HT-29 (cell line): ENCODE measurements at regions not wholly inside any gene's neighbourhood (a gene's known extent, or its start where the extent isn't known, plus 50 kb on each side); places are given as distances from the start of the nearest gene placed in this dataset.

Source experiments
- DNase-seq: peaks from one replicate; pipeline ENCODE4 v3.0.0-alpha.2; 2015; ENCODE audit warnings: low spot score

DNA sequence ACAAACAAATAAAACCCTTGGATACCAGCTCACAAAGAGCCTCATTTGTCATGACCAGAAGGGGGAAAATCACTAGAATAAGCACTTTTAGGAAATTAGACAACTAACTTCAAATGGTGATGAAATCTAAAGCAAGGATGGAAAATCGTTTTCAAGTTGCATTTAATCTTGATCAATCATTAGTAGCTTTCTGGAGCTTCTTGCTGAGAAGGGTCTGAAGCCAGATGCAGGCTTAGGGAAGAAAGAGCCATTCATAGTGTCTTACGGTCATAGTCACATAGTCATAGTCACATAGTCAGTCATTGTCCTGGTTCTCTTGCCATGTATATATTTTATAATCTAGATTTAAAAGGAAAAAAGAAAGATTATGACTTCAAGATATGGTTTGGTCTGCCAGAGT lies 610.5 kb downstream of the ACTL7B start:
- DNase-seq, result no peak

DNA sequence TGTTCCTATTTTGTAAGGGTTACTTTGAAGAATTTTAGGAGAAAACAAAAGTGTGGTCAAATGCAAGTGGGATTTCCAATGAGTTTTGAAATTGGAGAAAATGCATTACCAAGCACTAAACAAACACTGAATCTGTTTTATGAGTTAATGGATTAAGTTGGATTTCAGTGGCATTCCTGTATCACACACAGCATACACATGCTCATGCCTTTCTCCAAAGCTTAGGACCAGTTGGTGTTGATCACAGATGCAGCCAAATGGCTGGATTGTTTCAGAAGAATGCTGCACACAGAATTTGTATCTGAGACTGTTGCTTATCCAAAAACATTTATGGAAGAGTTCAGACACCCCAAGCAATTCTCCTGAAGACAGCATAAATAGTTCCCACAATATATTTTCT lies 611.1 kb downstream of the ACTL7B start:
- no peak for DNase-seq

DNA sequence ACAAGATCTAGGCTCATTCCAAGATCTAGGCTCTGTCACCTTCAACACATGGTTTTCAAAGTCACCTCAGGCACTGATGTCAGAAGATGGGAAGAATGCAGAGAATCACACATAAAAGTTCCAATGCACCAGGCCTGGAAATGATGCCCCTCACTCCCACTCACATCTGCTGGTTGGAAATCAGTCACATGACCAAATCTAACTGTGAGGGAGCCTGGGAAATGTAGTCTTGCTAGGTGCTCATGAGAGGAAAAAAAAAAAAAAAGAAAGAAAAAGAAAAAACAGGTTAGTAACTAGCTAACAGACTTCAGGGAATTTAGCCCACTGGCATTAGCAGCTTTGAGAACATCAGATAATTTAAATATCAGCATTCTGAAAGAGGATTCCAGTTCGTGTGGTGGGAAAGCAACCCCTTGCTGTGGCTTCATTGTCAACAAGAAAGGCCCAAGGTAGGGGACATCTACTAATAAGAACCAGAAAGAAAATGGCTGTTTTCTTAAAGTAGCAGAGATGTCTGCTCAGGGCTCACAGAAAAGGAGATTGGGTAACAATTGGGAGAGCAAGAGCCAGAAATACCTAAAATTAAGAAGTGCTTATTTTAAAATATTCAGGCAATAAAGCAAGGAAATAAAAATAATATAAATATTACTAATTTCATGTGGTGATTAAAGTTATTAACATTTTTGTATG lies 614.3 kb downstream of the ACTL7B start:
- no peak for DNase-seq

DNA sequence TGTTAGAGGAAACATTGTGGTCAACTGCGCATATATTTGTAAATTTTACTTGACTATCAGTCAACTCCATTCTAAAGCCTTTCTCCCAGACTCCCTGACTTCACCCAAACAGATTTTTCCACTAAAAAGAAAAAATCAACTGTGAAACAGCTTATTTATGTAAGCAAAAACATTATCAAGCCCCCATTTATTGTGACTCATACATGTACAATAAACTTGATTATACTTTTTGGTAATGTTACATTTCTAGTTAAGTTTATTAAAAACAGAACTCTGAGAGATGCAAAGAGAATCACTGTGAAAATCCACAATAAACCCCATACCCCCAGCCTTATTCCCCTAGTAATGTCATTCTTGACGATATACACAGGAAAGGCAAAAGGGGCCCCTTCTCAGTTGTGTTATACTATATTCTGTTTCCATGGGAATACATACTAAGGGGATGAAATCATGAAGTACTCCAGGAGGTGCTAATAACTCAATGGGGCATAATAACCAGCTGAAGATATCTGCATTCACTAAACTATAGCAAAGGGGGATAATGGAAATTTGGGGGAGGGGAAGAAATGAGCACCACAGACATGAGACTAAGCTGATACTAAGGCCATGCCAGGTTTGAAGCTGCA lies 616.0 kb downstream of the ACTL7B start:
- no peak for DNase-seq

DNA sequence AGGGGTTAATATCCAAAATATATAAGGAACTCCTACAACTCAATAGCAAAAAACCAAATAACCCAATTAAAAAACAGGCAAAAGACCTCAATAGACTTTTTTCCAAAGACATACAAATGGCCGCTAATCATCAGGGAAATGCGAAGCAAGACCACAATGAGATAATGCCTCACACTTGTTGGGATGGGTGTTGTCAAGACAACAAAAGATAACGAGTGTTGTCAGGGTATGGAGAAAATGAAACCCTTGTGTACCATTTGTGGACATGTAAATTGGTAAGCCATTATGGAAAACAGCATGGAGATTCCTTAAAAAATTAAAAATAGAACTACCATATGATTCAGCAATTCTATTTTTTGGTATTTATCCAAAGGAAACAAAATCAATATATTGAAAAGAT lies 620.2 kb downstream of the ACTL7B start:
- no peak for DNase-seq

DNA sequence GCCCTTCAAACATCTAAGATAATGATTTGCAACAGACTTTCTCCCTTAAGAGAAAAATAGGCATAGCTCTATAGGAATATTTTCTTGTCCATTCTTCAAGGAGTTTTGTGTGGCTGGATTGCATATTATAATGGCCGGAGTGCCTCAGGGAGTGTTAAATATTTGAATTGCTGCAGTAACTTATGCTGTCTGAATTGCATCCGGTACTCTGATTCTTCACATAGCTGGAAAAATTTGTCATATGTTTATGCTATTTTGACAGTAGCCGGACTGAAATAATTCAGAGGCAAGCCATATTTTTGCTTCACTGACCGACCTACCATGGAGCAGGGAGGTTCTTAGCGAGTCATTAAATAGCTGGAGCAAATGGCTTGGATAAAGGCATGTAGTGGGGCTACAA lies 621.0 kb downstream of the ACTL7B start:
- DNase-seq, result no peak

DNA sequence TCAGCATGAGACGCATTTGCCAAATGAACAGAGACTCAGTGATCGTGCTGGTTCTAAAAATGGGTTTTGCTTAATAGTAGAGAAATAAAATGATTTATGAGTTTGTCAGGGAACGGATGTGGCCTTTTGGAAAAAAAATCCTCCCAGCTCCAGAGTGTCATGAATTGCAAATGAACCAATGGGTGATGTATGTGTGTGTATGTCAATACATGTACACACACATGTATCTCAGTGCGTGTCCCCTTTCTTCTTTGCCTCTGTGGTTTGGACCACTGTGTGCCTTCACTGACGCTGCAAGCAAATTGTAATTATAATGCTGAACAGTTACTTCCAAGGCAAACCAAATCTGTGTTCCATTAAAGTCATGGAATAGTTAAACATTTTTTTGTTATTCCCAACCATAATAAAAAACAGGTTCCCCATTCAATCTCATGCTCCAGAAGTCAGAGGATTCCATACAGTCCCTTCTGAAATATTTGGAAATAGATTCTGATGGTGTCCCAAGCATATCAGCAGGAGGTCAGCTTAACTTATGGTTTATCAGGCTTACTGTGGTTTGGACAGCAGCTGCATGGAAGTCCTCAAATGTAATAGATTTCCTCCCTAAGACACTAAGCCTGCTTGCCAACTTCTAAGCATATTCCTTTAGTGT lies 630.5 kb downstream of the ACTL7B start:
- DNase-seq, result no peak

DNA sequence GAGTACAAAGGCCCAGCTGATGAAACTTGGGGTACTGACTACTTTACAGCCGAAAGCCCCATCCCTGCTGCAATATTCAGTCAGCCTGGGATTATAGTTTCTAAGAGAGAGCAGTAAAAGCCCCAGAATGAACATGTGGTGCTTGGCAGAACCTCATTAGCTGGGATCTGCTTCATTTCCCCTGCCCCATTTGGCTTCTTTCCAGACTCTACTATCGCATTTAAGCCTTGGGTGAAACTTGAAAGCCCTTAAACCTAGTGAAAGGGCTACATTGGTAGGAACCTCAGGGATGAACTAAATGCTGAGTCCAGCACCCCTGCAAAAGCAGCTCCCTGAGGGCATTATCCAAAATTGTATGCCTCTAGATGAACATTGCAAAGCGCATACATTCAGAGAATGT lies 631.1 kb downstream of the ACTL7B start:
- DNase-seq, result no peak

DNA sequence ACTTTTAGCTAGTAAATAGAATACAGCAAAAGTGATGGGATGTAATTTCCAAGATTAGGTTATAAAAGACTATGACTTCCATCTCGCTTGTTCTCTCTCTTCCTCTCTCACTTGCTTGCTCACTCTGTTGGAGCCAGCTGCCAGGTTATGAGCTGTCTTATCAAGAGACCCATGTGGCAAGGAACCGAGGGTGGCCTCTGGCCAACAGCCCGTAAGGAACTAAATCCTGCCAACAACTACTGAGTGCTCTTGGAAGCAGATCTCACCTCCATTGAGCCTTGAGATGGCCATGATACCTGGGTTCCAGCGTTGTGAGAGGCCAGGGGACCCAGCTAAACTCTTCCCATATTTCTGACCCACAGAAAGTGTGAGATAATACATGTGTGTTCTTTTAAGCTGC lies 636.1 kb downstream of the ACTL7B start:
- DNase-seq, result no peak

DNA sequence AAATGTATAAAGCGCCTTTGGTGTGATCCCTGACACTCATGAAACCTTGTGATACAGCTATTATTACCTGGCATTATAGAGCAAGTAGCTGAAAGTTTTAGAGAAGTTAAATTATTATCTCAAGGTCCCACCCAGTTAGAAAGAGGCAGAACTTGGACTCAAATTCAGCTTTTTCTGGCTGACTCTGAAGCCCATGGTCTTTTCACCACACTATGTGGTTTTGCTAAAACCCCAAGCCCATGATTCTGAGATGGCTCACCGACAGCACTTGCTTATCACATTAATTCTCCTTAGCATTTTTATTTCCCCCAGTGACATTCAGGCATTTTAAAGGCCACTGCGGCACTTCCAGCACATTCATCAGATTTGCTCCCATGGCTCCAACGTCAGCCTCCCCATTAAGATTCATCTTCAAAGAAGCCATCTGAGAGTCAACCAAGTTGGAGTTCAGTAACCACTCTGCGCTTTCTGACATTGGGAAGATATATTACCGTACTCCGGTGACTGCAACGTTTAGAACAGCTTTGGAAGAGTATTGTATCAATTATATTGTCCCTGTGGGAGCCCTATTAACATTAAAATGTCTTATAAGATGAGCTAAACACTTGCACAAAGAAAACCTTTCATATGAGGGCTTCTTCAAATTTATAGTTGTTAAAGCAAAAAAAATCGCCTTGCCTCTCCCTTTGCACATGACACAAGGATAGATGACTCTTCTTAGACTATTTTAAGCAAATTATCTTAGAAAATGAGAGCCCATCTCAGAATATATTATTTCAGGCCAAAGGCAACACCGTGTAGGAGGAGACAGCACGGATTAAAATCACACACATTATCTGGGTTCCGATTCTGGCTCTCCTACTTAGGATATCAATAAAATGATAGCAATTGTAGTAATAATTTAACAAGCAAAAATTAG lies 638.1 kb downstream of the ACTL7B start:
- DNase-seq, result no peak

DNA sequence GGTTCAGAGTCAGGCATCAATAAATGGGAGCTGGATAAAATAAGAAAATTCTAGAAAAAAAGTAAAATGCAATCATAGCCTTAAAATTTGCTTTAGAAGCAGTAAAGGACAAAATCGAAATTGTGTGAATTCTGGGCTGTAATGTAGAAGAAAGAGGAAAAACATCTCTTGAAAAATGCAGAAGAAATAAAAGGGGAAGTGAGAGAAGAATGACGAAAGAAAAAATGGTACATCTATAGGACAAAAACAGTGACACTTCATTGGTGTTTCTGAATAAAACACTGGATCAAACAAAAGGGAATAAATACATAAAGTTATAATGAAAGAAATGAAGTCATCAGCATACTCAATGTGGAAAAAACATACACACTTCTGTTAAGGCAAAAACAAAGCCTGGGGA lies 642.3 kb downstream of the ACTL7B start:
- DNase-seq, result no peak

DNA sequence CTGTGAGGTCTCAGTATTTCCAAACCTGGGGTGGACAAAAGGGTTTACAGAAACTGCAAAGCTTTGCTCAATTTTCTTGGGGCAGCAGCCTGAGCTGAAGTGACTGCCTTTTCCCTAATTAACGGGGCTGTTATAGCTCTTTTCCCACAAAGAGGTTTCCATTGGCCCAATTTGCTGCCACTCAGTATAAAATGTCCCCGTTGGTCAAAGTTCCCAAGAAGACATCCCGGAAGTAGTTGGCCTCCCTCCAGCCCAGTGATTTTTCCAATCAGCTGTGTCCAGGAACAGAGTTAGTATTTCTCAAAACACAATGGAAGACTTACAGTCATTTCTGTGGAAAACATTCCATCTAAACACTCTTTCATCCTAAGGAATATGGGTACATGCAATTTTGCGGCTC lies 643.6 kb downstream of the ACTL7B start:
- no peak for DNase-seq

DNA sequence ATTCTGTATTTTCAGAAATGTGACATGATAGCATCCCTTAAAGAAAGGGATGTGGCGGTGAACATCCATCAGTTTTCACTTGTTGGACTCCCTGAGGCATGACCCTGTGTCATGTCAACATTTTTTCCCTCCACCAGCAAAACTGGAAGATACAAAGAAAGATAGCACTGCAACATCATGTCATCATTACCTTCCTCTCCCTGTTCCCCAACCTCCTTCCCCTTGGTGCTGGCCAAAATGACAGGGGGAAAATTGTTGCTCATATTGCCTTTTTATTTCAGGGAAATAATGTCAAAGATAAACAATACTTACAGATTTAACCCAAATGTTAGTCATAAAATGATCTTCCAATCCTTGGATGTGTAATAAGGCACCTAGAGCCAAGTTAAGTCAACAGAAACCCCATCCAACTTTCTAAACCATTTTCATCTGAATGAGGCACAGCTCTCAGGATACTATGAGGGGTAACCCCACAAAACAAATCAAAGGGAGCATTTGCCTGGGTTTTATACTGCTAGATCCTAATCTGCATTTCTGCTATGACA lies 644.3 kb downstream of the ACTL7B start:
- no peak for DNase-seq

DNA sequence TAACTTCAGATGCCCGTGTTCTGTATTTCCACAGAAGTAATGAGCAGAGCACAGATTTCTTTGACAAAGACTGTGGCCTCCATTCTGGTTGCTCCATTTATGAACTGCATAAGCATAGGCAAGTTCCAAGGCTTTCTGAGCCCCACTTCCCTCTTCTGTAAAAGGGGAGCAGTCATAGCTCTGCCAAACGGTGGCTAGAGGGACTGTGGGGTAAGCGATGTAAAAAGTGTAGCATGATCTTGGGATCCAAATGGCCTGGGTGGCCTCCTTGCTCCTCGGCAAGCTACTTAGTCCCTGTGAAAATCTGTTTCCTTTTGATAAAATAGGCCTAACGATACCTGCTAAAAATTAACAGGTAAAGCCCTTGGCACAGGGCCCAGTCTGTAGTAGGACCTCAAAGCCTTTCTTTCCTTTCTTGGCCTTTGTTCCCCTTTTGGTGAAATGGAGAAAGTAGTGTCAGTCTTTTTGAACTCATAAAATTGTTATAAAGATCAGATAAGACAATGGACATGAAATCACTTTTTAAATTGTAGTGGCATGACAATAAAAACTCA lies 646.6 kb downstream of the ACTL7B start:
- DNase-seq, result peak; percentile 87

DNA sequence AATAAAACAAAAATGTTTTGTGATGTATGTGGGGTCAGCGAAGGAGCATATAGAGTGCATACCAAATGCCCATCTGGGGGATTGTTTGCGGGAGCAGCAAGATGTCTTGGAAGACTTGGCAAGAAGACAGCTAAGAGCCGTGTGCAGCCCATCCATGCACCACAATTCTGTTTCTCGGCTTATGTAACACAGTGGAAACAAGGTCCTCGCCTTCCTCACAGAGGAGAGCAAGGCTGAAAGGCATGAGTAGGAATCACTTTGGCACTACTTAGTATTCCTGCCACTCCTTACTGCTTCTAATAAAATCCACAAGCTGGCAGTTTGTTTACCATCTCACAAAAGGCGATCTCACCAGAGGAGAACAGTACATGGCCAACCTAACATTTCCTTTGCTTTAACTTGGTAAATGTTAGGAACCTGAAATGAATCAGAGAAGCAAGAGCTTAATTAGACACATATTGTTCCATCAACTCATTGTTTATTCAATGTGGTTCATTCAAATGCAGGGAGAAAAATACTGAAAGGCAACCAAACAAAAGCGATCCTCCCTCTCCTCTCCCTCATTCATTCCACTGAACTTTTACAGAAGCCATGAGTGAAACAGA lies 648.1 kb downstream of the ACTL7B start:
- peak; percentile 12 for DNase-seq

DNA sequence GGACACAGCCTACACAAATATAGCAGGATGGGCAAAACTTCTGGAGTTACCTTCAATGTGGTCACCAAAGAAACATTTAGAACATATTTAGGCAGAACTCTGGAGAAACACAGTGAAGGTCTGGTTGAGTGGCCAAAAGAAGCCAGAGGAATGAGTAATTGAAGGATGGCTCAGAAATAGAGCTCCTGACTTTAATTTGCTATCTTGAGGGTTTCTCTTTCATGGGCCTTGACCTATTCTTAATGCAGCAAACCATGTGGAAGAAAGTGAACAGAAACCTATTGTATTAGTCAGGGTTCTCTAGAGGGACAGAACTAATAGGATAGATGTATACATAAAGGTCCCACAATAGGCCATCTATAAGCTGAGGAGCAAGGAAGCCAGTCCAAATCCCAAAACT lies 650.5 kb downstream of the ACTL7B start:
- DNase-seq, result no peak

DNA sequence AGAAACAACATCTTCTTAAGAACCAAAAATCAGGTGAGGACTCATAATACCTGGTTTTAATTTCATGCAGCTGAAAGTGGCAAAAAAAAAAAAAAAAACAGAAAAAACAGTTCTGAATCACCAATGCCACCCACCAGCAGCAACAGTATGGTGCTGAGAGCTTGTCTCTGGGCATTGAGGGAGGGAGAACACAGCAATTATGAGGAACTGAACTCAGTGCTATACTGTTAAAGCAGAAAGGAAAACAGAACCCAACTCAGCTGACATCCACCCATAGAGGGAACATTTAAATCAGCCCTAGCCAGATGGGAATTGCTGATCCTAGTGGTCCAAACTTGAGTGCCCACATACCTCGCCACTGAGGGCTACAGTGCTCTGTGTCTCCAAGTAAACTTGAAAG lies 657.9 kb downstream of the ACTL7B start:
- no peak for DNase-seq

DNA sequence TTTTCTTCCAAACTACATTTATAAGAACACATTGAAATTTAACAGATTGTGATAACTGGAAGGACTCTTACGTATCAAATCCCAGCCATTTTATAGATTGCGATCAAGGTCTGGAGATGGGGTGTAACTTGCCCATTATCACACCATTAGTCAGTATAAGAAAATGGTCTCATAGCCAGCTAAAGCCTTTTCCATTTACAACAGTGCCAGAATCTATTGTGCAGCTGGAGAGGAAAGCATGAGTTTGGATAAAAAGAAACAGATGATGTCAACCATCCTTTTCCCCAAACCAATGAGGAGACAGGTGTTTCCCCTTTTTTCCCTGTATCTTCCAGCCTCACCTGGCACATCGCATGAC lies 658.8 kb downstream of the ACTL7B start:
- DNase-seq, result no peak

DNA sequence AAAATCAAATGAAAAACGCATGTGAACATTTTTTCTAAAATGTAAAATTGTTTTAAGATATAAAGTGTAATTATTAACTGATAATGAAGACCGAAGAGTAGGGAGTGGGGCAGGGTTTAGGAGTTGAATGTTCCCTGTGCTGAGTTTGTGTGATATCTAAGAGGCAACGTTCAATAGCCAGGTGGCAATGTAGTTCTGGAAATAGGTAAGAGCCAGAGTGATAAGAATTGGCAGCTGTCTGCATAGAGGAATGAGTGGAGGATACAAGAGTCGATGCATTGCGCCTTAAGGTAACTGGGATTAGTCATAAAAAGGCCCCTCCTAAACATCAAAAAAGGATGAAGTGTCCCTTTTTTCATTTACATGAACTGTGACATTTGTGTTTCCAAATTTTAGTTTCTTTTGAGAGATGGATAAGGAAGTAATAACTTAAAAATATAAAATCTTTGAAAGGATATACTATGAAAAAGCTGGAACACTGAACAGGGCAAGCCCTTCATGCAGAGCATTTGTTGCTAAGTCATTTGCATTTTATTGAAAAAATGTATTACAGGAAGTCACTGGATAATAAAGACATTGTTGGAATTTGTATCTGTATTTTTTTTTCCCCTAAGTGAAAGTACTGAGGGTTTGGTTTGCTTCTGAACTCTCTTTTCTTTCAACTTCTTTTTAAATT lies 659.3 kb downstream of the ACTL7B start:
- DNase-seq, result peak; percentile 19

DNA sequence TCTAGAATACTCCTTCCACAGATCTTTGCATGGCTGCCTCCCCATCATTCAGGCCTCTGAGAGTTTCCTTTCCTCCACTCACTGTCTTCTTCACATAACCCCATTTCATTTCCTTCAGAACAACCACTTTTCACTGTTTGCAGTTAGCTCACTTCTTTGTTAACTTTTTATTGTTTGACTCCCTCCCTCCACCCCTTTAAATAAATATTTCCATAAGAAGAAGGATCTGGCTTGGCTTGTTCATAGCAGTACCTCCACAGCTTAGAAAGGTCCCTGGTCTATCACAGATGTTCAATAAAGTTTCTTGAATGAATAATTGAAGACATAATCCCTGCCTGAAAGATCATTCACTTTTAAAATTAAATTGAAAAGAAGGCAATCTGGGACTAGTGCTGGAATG lies 661.6 kb downstream of the ACTL7B start:
- DNase-seq, result peak; percentile 37
